PC-9 (cell line): ENCODE measurements at regions not wholly inside any gene's neighbourhood (a gene's known extent, or its start where the extent isn't known, plus 50 kb on each side); places are given as distances from the start of the nearest gene placed in this dataset.

Experiments used
- BruUV-seq: library from RNA; stranded (reverse); fragments of 400-500 nt; replicated peaks from 2 replicates; lab custom pipeline; 2021; lab: Mats Ljungman, UMichigan
- CTCF ChIA-PET: fragments of 300-600 bp; sonication (Branson Sonifier 250); formaldehyde crosslinking; loops from one replicate; lab custom pipeline; 2022; ENCODE audit warnings: antibody characterized with exemption; lab: Charles Lee
- POLR2A ChIA-PET: fragments of 300-600 bp; sonication (Branson Sonifier 250); formaldehyde crosslinking; loops from one replicate; lab custom pipeline; 2022; ENCODE audit warnings: antibody characterized with exemption; ENCODE audit not compliant: unreplicated experiment; lab: Charles Lee
- DNase-seq, 2 experiments: peaks; one replicate each; pipeline versions ENCODE4 v3.0.0 to v3.0.0-alpha.2; 2015 to 2022; ENCODE audit warnings: mixed read lengths in 1 of 2
- H2AFZ ChIP-seq: fragments of 200-600 bp; sonication (generic); 2 replicates; pipeline ENCODE4 v1.8.1; 2017; ENCODE audit warnings: antibody characterized with exemption
- H3F3A ChIP-seq: fragments of 200-600 bp; sonication (generic); 2 replicates; pipeline ENCODE4 v1.8.1; 2017; ENCODE audit warnings: antibody characterized with exemption, mild to moderate bottlenecking, low read depth; ENCODE audit not compliant: insufficient read depth
- H3K27ac ChIP-seq: fragments of 200-600 bp; sonication (generic); 2 replicates; pipeline ENCODE4 v1.6.1; 2016; ENCODE audit warnings: mixed run types
- H3K27me3 ChIP-seq: fragments of 200-600 bp; sonication (generic); 2 replicates; pipeline ENCODE4 v1.6.1; 2016; ENCODE audit warnings: low read depth, mixed run types; ENCODE audit not compliant: insufficient read depth
- H3K36me3 ChIP-seq: fragments of 200-600 bp; sonication (generic); 2 replicates; pipeline ENCODE4 v1.6.1; 2016; ENCODE audit warnings: low read depth, mixed run types
- H3K4me1 ChIP-seq: fragments of 200-600 bp; sonication (generic); replicated peaks from 2 replicates; pipeline ENCODE4 v1.6.1; 2016; ENCODE audit warnings: mixed run types; ENCODE audit not compliant: insufficient read depth
- H3K4me2 ChIP-seq: fragments of 200-600 bp; sonication (generic); 2 replicates; pipeline ENCODE4 v1.6.1; 2017; ENCODE audit warnings: mixed run types
- H3K4me3 ChIP-seq: fragments of 200-600 bp; sonication (generic); 2 replicates; pipeline ENCODE4 v1.6.1; 2016; ENCODE audit warnings: mixed run types
- H3K79me2 ChIP-seq: fragments of 200-600 bp; sonication (generic); 2 replicates; pipeline ENCODE4 v1.6.1; 2017; ENCODE audit warnings: low read depth, mixed run types
- H3K9me2 ChIP-seq: fragments of 200-600 bp; sonication (generic); 2 replicates; pipeline ENCODE4 v1.8.1; 2017; ENCODE audit warnings: mild to moderate bottlenecking; ENCODE audit not compliant: insufficient read depth
- H3K9me3 ChIP-seq: fragments of 200-600 bp; sonication (generic); 2 replicates; pipeline ENCODE4 v1.8.1; 2016; ENCODE audit warnings: low read depth; ENCODE audit not compliant: insufficient read depth
- H4K20me1 ChIP-seq: fragments of 200-600 bp; sonication (generic); 2 replicates; pipeline ENCODE4 v1.8.1; 2017; ENCODE audit not compliant: insufficient read depth
- CTCF ChIP-seq: fragments of 200-600 bp; sonication (generic); conservative IDR thresholded peaks from 2 replicates; pipeline ENCODE4 v1.6.1; 2017; ENCODE audit warnings: mixed run types, antibody characterized with exemption, mild to moderate bottlenecking, moderate library complexity
- EZH2 ChIP-seq: fragments of 200-600 bp; sonication (generic); IDR thresholded peaks from 2 replicates; pipeline ENCODE4 v1.8.0; 2017; ENCODE audit warnings: antibody characterized with exemption, low read depth
- intact Hi-C: fragments of 100-400 bp; cut with micrococcal nuclease; formaldehyde crosslinking; loops from one replicate; pipeline ENCODE4 v1.10.0; 2022; ENCODE audit not compliant: unreplicated experiment

- no peaks in the 10 kb centered on the region for H3K27me3 ChIP-seq
- no peak overlapping the region for H3K4me3 ChIP-seq
- no peaks in the 10 kb centered on the region for H3K9me3 ChIP-seq
- no peaks in the 10 kb centered on the region for H3K36me3 ChIP-seq
- intact Hi-C loops = no loop called here
- H3K27ac ChIP-seq = no peak overlapping the region
- TF ChIP-seq EZH2 = no peak
- no peak for TF ChIP-seq CTCF
- no peaks in the 10 kb centered on the region for H3K4me1 ChIP-seq
- ChIA-PET POLR2A (no interaction called here), CTCF (no interaction called here)
- no peak overlapping the region for H2AFZ ChIP-seq
- no peaks in the 10 kb centered on the region for H4K20me1 ChIP-seq
- no peaks in the 10 kb centered on the region for H3F3A ChIP-seq
- H3K79me2 ChIP-seq = no peaks in the 10 kb centered on the region
- H3K9me2 ChIP-seq = no peaks in the 10 kb centered on the region
- no peak for DNase-seq
- no TSS peak for BruUV-seq
- no peak overlapping the region for H3K4me2 ChIP-seq
These were observed 442.5 kb downstream of the KCNH5 start for GRCh38 chr14:62602712-62603111.

- no peaks in the 10 kb centered on the region for H3K9me2 ChIP-seq
- POLR2A ChIA-PET = no interaction called here
These were observed 440.7 kb downstream of the KCNH5 start for GRCh38 chr14:62604524-62604923.

GRCh38 chr14:62614122-62614521 lies 431.1 kb downstream of the KCNH5 start:
- Histone ChIP-seq H3K36me3 (no peaks in the 10 kb centered on the region), H3K4me1 (no peaks in the 10 kb centered on the region), H3F3A (no peaks in the 10 kb centered on the region), H4K20me1 (no peaks in the 10 kb centered on the region), H3K4me3 (no peak overlapping the region), H3K9me3 (no peaks in the 10 kb centered on the region), H3K4me2 (no peak overlapping the region), H3K79me2 (no peaks in the 10 kb centered on the region), H3K27me3 (no peaks in the 10 kb centered on the region), H2AFZ (no peak overlapping the region; the same call in 1 of the 2 replicates), H3K27ac (no peak overlapping the region), H3K9me2 (no peaks in the 10 kb centered on the region; the same call in 1 of the 2 replicates)
- intact Hi-C loops = no loop called here
- DNase-seq = no peak
- BruUV-seq = no TSS peak
- CTCF ChIA-PET = no interaction called here
- TF ChIP-seq CTCF = no peak
- no peak for TF ChIP-seq EZH2
- POLR2A ChIA-PET = no interaction called here

More at GRCh38 chr14:62604524-62604923, 440.7 kb downstream of the KCNH5 start:
- H3K27me3 ChIP-seq = no peaks in the 10 kb centered on the region
- H3K79me2 ChIP-seq = no peaks in the 10 kb centered on the region
- H2AFZ ChIP-seq = no peak overlapping the region
- no peaks in the 10 kb centered on the region for H3F3A ChIP-seq
- no peak for TF ChIP-seq CTCF
- no peak for TF ChIP-seq EZH2
- DNase-seq = no peak
- CTCF ChIA-PET = no interaction called here
- no peak overlapping the region for H3K4me3 ChIP-seq
- no peak overlapping the region for H3K27ac ChIP-seq
- intact Hi-C loops = no loop called here
- H4K20me1 ChIP-seq = no peaks in the 10 kb centered on the region
- no peaks in the 10 kb centered on the region for H3K36me3 ChIP-seq
- H3K9me3 ChIP-seq = no peaks in the 10 kb centered on the region
- no peaks in the 10 kb centered on the region for H3K4me1 ChIP-seq
- no peak overlapping the region for H3K4me2 ChIP-seq
- no TSS peak for BruUV-seq
